ENCODE measurements at regions not wholly inside any gene's neighbourhood (a gene's known extent, or its start where the extent isn't known, plus 50 kb on each side); places are given as distances from the start of the nearest gene placed in this dataset.

DNA sequence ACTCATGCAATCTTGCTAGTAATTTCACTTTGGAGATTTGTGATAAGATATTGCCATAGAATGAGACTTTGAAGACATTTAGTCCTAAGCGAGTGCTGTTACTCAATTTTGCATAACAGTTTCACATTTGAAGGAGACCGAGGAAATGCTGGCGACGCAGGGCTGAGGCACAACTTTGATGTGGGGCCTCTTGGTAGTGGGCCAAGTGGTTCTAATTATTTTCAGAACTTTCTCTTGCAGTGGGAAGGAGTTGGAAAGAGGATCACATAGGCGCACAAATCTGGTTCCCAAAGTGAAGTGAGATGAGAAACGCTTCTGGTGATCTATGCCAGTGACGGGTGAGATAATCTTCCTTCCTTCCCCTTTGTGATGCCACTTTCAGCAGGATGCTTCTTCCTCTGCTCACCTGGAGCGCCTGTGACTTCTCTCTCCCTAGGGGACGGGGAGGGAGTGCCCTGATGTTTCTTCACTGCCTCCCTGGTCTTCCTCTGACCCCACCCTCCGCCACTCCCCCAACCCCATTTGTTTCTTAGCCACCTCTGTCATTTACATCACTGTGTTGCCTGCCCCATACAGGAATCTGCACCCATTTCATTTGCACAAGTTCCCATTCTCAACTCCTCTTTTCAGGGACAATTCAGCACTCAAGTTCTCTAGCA lies 138.9 kb upstream of the MID1 start:
- TF ChIP-seq MAFK (IDR thresholded peaks at IDR 0.05; ENCODE audit: low read depth, low read length): no peak
- TF ChIP-seq, protein P1, sequence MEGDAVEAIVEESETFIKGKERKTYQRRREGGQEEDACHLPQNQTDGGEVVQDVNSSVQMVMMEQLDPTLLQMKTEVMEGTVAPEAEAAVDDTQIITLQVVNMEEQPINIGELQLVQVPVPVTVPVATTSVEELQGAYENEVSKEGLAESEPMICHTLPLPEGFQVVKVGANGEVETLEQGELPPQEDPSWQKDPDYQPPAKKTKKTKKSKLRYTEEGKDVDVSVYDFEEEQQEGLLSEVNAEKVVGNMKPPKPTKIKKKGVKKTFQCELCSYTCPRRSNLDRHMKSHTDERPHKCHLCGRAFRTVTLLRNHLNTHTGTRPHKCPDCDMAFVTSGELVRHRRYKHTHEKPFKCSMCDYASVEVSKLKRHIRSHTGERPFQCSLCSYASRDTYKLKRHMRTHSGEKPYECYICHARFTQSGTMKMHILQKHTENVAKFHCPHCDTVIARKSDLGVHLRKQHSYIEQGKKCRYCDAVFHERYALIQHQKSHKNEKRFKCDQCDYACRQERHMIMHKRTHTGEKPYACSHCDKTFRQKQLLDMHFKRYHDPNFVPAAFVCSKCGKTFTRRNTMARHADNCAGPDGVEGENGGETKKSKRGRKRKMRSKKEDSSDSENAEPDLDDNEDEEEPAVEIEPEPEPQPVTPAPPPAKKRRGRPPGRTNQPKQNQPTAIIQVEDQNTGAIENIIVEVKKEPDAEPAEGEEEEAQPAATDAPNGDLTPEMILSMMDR (conservative IDR thresholded peaks at IDR 0.05; ENCODE audit: low read depth, low read length): no peak
- no peak for TF ChIP-seq POLR2A (IDR thresholded peaks at IDR 0.05; ENCODE audit: low read depth, low read length)
- TF ChIP-seq CEBPB (IDR thresholded peaks at IDR 0.05; ENCODE audit: low read depth, low read length): no peak
- no peak for TF ChIP-seq MXI1 (IDR thresholded peaks at IDR 0.05; ENCODE audit: borderline replicate concordance, low read depth, low read length)
- TF ChIP-seq FOS (IDR thresholded peaks at IDR 0.05; ENCODE audit: low read depth, low read length): no peak
- no peak for TF ChIP-seq RFX5 (IDR thresholded peaks at IDR 0.05; ENCODE audit: low read depth, low read length)
- TF ChIP-seq MAZ (IDR thresholded peaks at IDR 0.05; ENCODE audit: borderline replicate concordance, low read depth, low read length): no peak
- TF ChIP-seq RCOR1 (IDR thresholded peaks at IDR 0.05; ENCODE audit: insufficient replicate concordance, low read length): no peak
- no peak for TF ChIP-seq RAD21 (IDR thresholded peaks at IDR 0.05; ENCODE audit: low read length)
